HCT116 (cell line): ENCODE measurements at regions not wholly inside any gene's neighbourhood (a gene's known extent, or its start where the extent isn't known, plus 50 kb on each side); places are given as distances from the start of the nearest gene placed in this dataset.

ENCODE experiments used
- ATAC-seq: fragments of 200-7000 bp; cut with Tn5 transposase; 2 replicates; pipeline ENCODE4 v1.9.1; 2020; ENCODE audit warnings: mild to moderate bottlenecking, moderate library complexity
- BruUV-seq: library from RNA; stranded (reverse); fragments of 400-500 nt; replicated peaks from 2 replicates; lab custom pipeline; 2021; lab: Mats Ljungman, UMichigan
- CTCF ChIA-PET: fragments of 300-600 bp; sonication (Branson Sonifier 250); formaldehyde crosslinking; loops from one replicate; lab custom pipeline; 2021; ENCODE audit warnings: antibody characterized with exemption; lab: Charles Lee
- POLR2A ChIA-PET: fragments of 300-600, 350-600 bp; sonication (Branson Sonifier 250); formaldehyde crosslinking; loops from one replicate; lab custom pipeline; 2021; ENCODE audit warnings: antibody characterized with exemption; lab: Charles Lee
- RAD21 ChIA-PET, 2 experiments: fragments of 300-600 bp; sonication (Branson Sonifier 250); formaldehyde crosslinking; loops; one replicate each; lab custom pipeline; 2023; ENCODE audit warnings: low total read pairs in 2 of 2; ENCODE audit not compliant: uncharacterized antibody in 2 of 2, unreplicated experiment in 2 of 2, low non-redundant PET in 1 of 2; lab: Charles Lee
- DNase-seq: peaks from one replicate; pipeline ENCODE4 v3.0.0-alpha.2; 2010; ENCODE audit warnings: low read depth, low spot score
- H2AFZ ChIP-seq: fragments of 200-600 bp; shearing (Covaris generic), sonication (generic); 2 replicates; pipeline ENCODE4 v1.6.1; 2017; ENCODE audit warnings: low read depth, mixed run types, mixed read lengths, antibody characterized with exemption, low read length; ENCODE audit not compliant: poor library complexity, severe bottlenecking
- H3K27ac ChIP-seq: 2 replicates; pipeline ENCODE4 v1.5.1; 2012; ENCODE audit warnings: low read depth, low read length
- H3K27me3 ChIP-seq: fragments of 200-600 bp; sonication (generic); 2 replicates; pipeline ENCODE4 v1.6.1; 2016; ENCODE audit warnings: mixed run types, low read length, mixed read lengths; ENCODE audit not compliant: insufficient read depth
- H3K36me3 ChIP-seq, 2 experiments: fragments of 200-500 bp in 1 of 2; fragments of 200-600 bp in 1 of 2; sonication (Bioruptor generic) in 1 of 2; sonication (generic) in 1 of 2; 2 replicates each; pipeline versions ENCODE4 v1.5.1 to v1.6.1; 2014 to 2016; ENCODE audit warnings: low read length in 2 of 2, inconsistent platforms in 1 of 2, mixed read lengths in 1 of 2, mixed run types in 1 of 2; ENCODE audit not compliant: insufficient read depth in 2 of 2, control insufficient read depth in 1 of 2
- H3K4me1 ChIP-seq, 2 experiments: fragments of 200-600 bp in 1 of 2; sonication (generic) in 1 of 2; 2 replicates each; pipeline versions ENCODE4 v1.5.1 to v1.6.1; 2012 to 2017; ENCODE audit warnings: low read length in 2 of 2, inconsistent platforms in 1 of 2, mild to moderate bottlenecking in 1 of 2, mixed read lengths in 1 of 2, mixed run types in 1 of 2, moderate library complexity in 1 of 2; ENCODE audit not compliant: insufficient read depth in 2 of 2, control insufficient read depth in 1 of 2
- H3K4me2 ChIP-seq: fragments of 200-600 bp; sonication (generic); 2 replicates; pipeline ENCODE4 v1.6.1; 2017; ENCODE audit warnings: mixed run types, low read length, mixed read lengths
- H3K4me3 ChIP-seq, 2 experiments: fragments of 200-600 bp in 1 of 2; sonication (generic) in 1 of 2; replicated peaks in 1 of 2; 2 replicates each; pipeline ENCODE4 v1.5.1; 2011 to 2016; ENCODE audit warnings: low read length in 2 of 2, control low read depth in 1 of 2, low read depth in 1 of 2, mild to moderate bottlenecking in 1 of 2, mixed read lengths in 1 of 2, mixed run types in 1 of 2
- H3K79me2 ChIP-seq: fragments of 200-600 bp; sonication (generic); 2 replicates; pipeline ENCODE4 v1.6.1; 2017; ENCODE audit warnings: mild to moderate bottlenecking, mixed run types, low read length, moderate library complexity, mixed read lengths; ENCODE audit not compliant: insufficient read depth
- H3K9ac ChIP-seq: fragments of 200-600 bp; sonication (generic); 2 replicates; pipeline ENCODE4 v1.6.1; 2016; ENCODE audit warnings: low read length, mixed read lengths
- H3K9me2 ChIP-seq: fragments of 200-600 bp; sonication (generic), shearing (Covaris generic); 2 replicates; pipeline ENCODE4 v1.6.1; 2017; ENCODE audit warnings: mixed run types, mild to moderate bottlenecking, moderate library complexity; ENCODE audit not compliant: insufficient read depth
- H3K9me3 ChIP-seq, 2 experiments: fragments of 200-500 bp in 1 of 2; fragments of 200-600 bp in 1 of 2; sonication (Bioruptor generic) in 1 of 2; sonication (generic) in 1 of 2; 2 replicates each; pipeline ENCODE4 v1.6.1; 2014 to 2017; ENCODE audit warnings: low read length in 2 of 2, mixed read lengths in 2 of 2, inconsistent platforms in 1 of 2, low read depth in 1 of 2, mild to moderate bottlenecking in 1 of 2, mixed run types in 1 of 2, moderate library complexity in 1 of 2; ENCODE audit not compliant: control insufficient read depth in 1 of 2, insufficient read depth in 1 of 2
- H4K20me1 ChIP-seq: fragments of 200-600 bp; sonication (generic), shearing (Covaris generic); 2 replicates; pipeline ENCODE4 v1.6.1; 2017; ENCODE audit warnings: mixed run types, mild to moderate bottlenecking, moderate library complexity; ENCODE audit not compliant: insufficient read depth
- CEBPB ChIP-seq: IDR thresholded peaks from 2 replicates; pipeline ENCODE4 v1.6.1; 2012; ENCODE audit warnings: low read depth
- CTCF ChIP-seq, 3 experiments: fragments of 200-600 bp in 1 of 3; sonication (generic) in 1 of 3; IDR thresholded peaks in 2 of 3; conservative IDR thresholded peaks in 1 of 3; 2 replicates each; pipeline ENCODE4 v1.5.1; 2012 to 2017; ENCODE audit warnings: low read depth in 2 of 3, low read length in 2 of 3, antibody characterized with exemption in 1 of 3, borderline replicate concordance in 1 of 3, control low read depth in 1 of 3, mild to moderate bottlenecking in 1 of 3, mixed read lengths in 1 of 3, mixed run types in 1 of 3, moderate library complexity in 1 of 3; ENCODE audit not compliant: insufficient read depth in 1 of 3
- ELF1 ChIP-seq: IDR thresholded peaks from 2 replicates; pipeline ENCODE4 v1.6.1; 2012; ENCODE audit warnings: low read depth, borderline replicate concordance
- RAD21 ChIP-seq: IDR thresholded peaks from 2 replicates; pipeline ENCODE4 v1.6.1; 2012; ENCODE audit warnings: low read depth, mild to moderate bottlenecking
- intact Hi-C: fragments of 100-400 bp; cut with micrococcal nuclease; formaldehyde crosslinking; loops from 2 replicates; pipeline ENCODE4 v1.10.0; 2022
- TF ChIP-seq, protein P1 (sequence below): IDR thresholded peaks from 2 replicates; pipeline ENCODE4 v1.6.1; 2011; ENCODE audit warnings: mild to moderate bottlenecking, low read length, moderate library complexity; ENCODE audit not compliant: insufficient replicate concordance; ENCODE audit errors: extremely low read depth

- POLR2A ChIA-PET: no interaction called here
Measured at GRCh38 chr6:119966484-119966883, 616.9 kb upstream of the MAN1A1 start.

More at GRCh38 chr6:119966484-119966883, 616.9 kb upstream of the MAN1A1 start:
- Histone ChIP-seq H3K4me1 (no peaks in the 10 kb centered on the region), H3K4me3 (no peak overlapping the region), H3K9ac (no peak overlapping the region), H3K79me2 (no peaks in the 10 kb centered on the region), H3K36me3 (no peaks in the 10 kb centered on the region), H2AFZ (no peak overlapping the region), H3K27me3 (no peaks in the 10 kb centered on the region), H3K9me2 (no peaks in the 10 kb centered on the region), H3K9me3 (no peaks in the 10 kb centered on the region), H4K20me1 (no peaks in the 10 kb centered on the region), H3K4me2 (no peak overlapping the region)
- ATAC-seq: peak; percentile 59; the same call in 1 of the 2 replicates
- no peak for DNase-seq
- ChIA-PET CTCF (no interaction called here), RAD21 (no interaction called here)
- no TSS peak for BruUV-seq
- TF ChIP-seq RAD21 (peak; percentile 39), CTCF (IDR thresholded peaks at IDR 0.05 in 2 of 3, conservative IDR thresholded peaks at IDR 0.05 in 1 of 3; ENCODE audit: borderline replicate concordance in 1 of 3, insufficient read depth in 1 of 3, low read depth in 2 of 3, low read length in 2 of 3) (peak; percentile 9 to 49 (median 45); a peak in 4 of 6 replicates), CEBPB (no peak), ELF1 (no peak)
- TF ChIP-seq, protein P1, sequence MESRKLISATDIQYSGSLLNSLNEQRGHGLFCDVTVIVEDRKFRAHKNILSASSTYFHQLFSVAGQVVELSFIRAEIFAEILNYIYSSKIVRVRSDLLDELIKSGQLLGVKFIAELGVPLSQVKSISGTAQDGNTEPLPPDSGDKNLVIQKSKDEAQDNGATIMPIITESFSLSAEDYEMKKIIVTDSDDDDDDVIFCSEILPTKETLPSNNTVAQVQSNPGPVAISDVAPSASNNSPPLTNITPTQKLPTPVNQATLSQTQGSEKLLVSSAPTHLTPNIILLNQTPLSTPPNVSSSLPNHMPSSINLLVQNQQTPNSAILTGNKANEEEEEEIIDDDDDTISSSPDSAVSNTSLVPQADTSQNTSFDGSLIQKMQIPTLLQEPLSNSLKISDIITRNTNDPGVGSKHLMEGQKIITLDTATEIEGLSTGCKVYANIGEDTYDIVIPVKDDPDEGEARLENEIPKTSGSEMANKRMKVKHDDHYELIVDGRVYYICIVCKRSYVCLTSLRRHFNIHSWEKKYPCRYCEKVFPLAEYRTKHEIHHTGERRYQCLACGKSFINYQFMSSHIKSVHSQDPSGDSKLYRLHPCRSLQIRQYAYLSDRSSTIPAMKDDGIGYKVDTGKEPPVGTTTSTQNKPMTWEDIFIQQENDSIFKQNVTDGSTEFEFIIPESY: no peak
- TF ChIP-seq, all 23 proteins: peak for 2
- intact Hi-C loops: no loop called here
- no peak overlapping the region for H3K27ac ChIP-seq
